ENCODE measurements at regions not wholly inside any gene's neighbourhood (a gene's known extent, or its start where the extent isn't known, plus 50 kb on each side); places are given as distances from the start of the nearest gene placed in this dataset.

GRCh38 chr13:31074756-31075155 lies 86.9 kb downstream of the HSPH1 start:
- TF ChIP-seq RCOR1 (conservative IDR thresholded peaks at IDR 0.05; ENCODE audit: low read depth, low read length), result no peak
- TF ChIP-seq POLR2A (IDR thresholded peaks at IDR 0.05; ENCODE audit: low read depth, low read length), result no peak
- no peak for TF ChIP-seq SMAD1 (IDR thresholded peaks at IDR 0.05; ENCODE audit: low read depth, partially characterized antibody)
- TF ChIP-seq NFYA (IDR thresholded peaks at IDR 0.05; ENCODE audit: borderline replicate concordance, low read depth, low read length), result no peak
- no peak for TF ChIP-seq MEF2B (IDR thresholded peaks at IDR 0.05; ENCODE audit: partially characterized antibody, poor library complexity, severe bottlenecking)
- no peak for TF ChIP-seq POLR2AphosphoS5 (IDR thresholded peaks at IDR 0.05; ENCODE audit: low read length)

All from GM12878 (cell line).